HUES6 (cell line): ENCODE measurements at regions not wholly inside any gene's neighbourhood (a gene's known extent, or its start where the extent isn't known, plus 50 kb on each side); places are given as distances from the start of the nearest gene placed in this dataset.

Source experiments
- H3K27ac ChIP-seq: 2 replicates; pipeline ENCODE4 v1.7.0; 2013; ENCODE audit warnings: low read depth, mild to moderate bottlenecking, low read length, inconsistent platforms
- H3K27me3 ChIP-seq: 2 replicates; pipeline ENCODE4 v1.6.1; 2013; ENCODE audit warnings: low read length; ENCODE audit not compliant: control insufficient read depth, insufficient read depth
- H3K36me3 ChIP-seq: 2 replicates; pipeline ENCODE4 v1.6.1; 2013; ENCODE audit warnings: low read length; ENCODE audit not compliant: control insufficient read depth, insufficient read depth
- H3K4me1 ChIP-seq: 2 replicates; pipeline ENCODE4 v1.6.1; 2013; ENCODE audit warnings: low read length; ENCODE audit not compliant: control insufficient read depth, insufficient read depth
- H3K4me3 ChIP-seq: 2 replicates; pipeline ENCODE4 v1.5.1; 2013; ENCODE audit warnings: low read depth, low read length
- H3K9ac ChIP-seq: one replicate; pipeline ENCODE4 v1.6.1; 2013; ENCODE audit warnings: mild to moderate bottlenecking, low read length
- H3K9me3 ChIP-seq: 2 replicates; pipeline ENCODE4 v1.6.1; 2013; ENCODE audit warnings: low read depth, low read length; ENCODE audit not compliant: control insufficient read depth, insufficient read depth

DNA sequence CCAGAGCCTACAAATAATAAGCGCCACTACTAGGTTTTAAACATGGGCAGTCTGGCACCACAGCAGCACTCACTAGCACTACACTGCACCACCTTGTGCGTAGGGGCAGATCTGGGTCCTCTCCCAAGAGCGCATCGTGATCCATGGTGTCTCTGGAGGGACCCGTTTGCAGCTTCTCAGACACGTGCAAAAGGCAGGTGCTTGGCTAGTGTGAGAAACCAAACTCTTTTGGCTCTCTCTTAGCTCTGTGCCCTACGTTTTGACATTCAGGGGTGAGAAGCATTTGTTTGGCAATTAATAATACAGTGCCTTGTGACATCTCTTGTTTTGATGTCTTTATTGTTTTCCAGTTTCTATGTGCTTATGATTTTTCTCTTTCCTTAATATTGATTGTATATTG, 75.4 kb upstream of the EGFLAM start:
- H3K27me3 ChIP-seq = no peaks in the 10 kb centered on the region

DNA sequence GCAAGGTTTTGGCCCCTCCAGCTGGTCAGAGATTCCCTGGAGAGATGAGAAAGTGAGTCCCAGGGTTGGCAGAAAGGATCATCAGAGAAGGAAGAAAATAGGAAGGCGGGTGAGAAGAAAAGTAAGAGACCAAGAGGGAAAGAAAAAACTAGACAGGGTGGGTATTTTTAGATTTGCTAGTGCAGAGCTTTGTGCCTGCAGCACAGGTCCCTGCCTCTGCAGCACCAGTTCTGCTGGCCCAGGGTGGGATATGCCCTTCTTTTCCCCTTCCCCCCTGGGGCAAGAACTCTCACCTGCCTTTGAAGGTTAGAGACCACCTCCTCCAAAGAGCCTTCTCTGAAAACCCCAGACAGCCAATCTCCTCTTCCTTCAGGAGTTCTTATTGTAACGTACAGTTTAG, 90.3 kb upstream of the EGFLAM start:
- no peak overlapping the region for H3K4me3 ChIP-seq

More for the DNA sequence above, 75.4 kb upstream of the EGFLAM start:
- Histone ChIP-seq H3K4me3 (no peak overlapping the region), H3K36me3 (no peaks in the 10 kb centered on the region), H3K9me3 (no peaks in the 10 kb centered on the region; the same call in 1 of the 2 replicates), H3K27ac (no peak overlapping the region), H3K4me1 (peaks cover 8% of the 10 kb centered on the region; the same call in 1 of the 2 replicates), H3K9ac (no peak overlapping the region)

GRCh38 chr5:38167562-38167996, 90.8 kb upstream of the EGFLAM start:
- Histone ChIP-seq H3K27me3 (peaks cover 7% of the 10 kb centered on the region; the same call in 1 of the 2 replicates), H3K4me3 (no peak overlapping the region), H3K4me1 (peaks cover 13% of the 10 kb centered on the region), H3K27ac (no peak overlapping the region), H3K9me3 (no peaks in the 10 kb centered on the region; the same call in 1 of the 2 replicates), H3K9ac (no peak overlapping the region), H3K36me3 (no peaks in the 10 kb centered on the region)

More for the DNA sequence above, 90.3 kb upstream of the EGFLAM start:
- H3K27ac ChIP-seq = no peak overlapping the region
- no peak overlapping the region for H3K9ac ChIP-seq
- peaks cover 13% of the 10 kb centered on the region for H3K4me1 ChIP-seq
- H3K36me3 ChIP-seq = no peaks in the 10 kb centered on the region
- peaks cover 7% of the 10 kb centered on the region; the same call in 1 of the 2 replicates for H3K27me3 ChIP-seq
- no peaks in the 10 kb centered on the region; the same call in 1 of the 2 replicates for H3K9me3 ChIP-seq

DNA sequence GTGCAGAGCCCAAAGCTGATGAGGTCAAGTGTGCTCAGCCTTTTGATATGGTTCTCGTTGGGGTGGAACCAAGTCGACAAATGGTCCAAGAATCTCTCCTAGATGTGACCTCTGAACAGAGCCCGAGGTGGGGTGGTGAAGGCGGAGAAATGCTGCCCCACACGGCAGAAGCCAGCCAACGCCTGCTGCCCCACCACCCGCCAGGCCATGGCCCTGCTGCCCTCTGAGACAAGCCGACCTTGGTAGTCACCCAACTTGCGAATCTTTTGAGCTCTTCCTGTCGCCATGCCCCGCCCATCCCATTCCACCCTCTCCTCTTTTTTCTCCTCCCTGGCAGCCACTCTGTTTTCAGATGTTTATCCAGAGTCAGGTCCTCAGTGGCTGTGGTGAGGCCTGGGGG, 91.5 kb upstream of the EGFLAM start:
- no peaks in the 10 kb centered on the region for H3K36me3 ChIP-seq
- no peak overlapping the region for H3K27ac ChIP-seq
- peaks cover 13% of the 10 kb centered on the region for H3K4me1 ChIP-seq
- H3K27me3 ChIP-seq = peaks cover 7% of the 10 kb centered on the region; the same call in 1 of the 2 replicates
- H3K9ac ChIP-seq = no peak overlapping the region
- no peaks in the 10 kb centered on the region; the same call in 1 of the 2 replicates for H3K9me3 ChIP-seq
- no peak overlapping the region for H3K4me3 ChIP-seq

DNA sequence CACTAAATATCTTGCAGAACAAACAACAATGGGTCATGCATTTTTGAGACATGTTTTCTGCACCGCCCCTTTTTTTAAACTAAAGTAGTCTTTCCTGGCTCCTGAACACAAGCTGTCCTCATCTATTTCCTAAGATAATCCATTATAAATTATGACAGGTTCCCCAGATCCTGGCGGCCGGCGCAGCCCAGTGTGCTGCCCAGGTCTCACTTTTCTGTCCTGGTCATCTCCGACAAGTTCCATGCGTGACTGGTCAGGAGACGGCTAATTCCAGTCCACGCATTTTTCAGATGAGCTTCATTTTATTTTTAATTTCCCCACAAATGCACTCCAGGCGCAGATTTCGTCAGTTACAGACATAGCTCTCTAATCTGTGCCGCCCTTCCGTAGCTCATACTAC, 92.9 kb upstream of the EGFLAM start:
- Histone ChIP-seq H3K9ac (no peak overlapping the region), H3K4me3 (no peak overlapping the region), H3K27me3 (peaks cover 7% of the 10 kb centered on the region; the same call in 1 of the 2 replicates), H3K36me3 (no peaks in the 10 kb centered on the region), H3K27ac (no peak overlapping the region), H3K4me1 (peaks cover 13% of the 10 kb centered on the region), H3K9me3 (no peaks in the 10 kb centered on the region; the same call in 1 of the 2 replicates)

GRCh38 chr5:38164776-38165399, 93.5 kb upstream of the EGFLAM start:
- H3K36me3 ChIP-seq = no peaks in the 10 kb centered on the region
- H3K27ac ChIP-seq = no peak overlapping the region
- no peaks in the 10 kb centered on the region; the same call in 1 of the 2 replicates for H3K9me3 ChIP-seq
- peaks cover 7% of the 10 kb centered on the region; the same call in 1 of the 2 replicates for H3K27me3 ChIP-seq
- H3K4me1 ChIP-seq = peaks cover 13% of the 10 kb centered on the region
- H3K9ac ChIP-seq = no peak overlapping the region
- no peak overlapping the region for H3K4me3 ChIP-seq

DNA sequence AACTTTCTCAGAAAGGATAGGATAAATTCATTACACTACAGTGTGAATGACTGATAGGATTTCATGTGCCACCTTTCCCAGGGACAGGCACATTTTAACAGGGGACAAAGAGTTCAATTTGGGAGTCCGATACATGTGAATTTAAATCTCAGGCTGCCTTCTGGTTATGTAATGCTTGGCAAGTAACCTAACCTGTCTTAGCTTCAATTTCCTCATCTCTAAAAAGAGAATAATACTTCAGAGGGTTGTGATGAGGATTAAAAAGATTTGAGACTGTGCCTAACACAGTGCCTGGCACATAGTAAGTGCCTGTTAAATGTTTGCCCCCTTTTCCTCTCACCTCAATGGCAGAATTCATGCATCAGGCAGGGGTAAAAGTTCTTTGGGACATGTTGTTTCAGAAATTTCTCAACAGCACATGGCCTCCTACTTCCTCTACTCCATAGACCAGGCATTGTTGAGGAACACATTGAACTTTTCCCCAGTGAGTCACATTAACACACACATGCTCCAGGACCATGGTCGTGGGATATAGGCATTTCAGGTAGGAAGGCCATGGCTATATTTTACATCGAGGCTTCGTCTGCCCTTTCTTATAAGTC, 94.6 kb upstream of the EGFLAM start:
- Histone ChIP-seq H3K9ac (no peak overlapping the region), H3K4me1 (peaks cover 13% of the 10 kb centered on the region), H3K9me3 (no peaks in the 10 kb centered on the region), H3K27ac (no peak overlapping the region), H3K4me3 (no peak overlapping the region), H3K36me3 (no peaks in the 10 kb centered on the region), H3K27me3 (peaks cover 7% of the 10 kb centered on the region; the same call in 1 of the 2 replicates)

DNA sequence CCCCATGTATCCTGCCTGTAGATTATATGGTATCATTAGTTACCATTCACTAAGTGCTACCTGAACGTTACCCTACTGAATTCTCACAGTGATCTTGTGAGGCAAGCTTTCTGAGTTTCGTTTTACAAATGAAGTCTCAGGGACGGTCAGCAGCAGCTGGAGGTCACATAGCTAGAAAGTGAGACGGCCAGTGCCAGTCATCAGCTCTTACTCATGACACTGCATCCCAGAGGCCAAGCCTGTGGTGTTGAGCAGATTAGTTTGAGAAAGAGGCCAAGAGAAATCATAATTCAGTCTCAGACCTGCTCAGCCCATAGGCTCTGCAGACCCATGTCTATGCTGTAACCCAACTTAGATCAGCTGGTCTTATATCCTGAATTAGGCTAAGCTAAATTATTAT, 95.7 kb upstream of the EGFLAM start:
- H3K4me3 ChIP-seq = no peak overlapping the region
- H3K4me1 ChIP-seq = peaks cover 8% of the 10 kb centered on the region
- no peaks in the 10 kb centered on the region for H3K9me3 ChIP-seq
- no peak overlapping the region for H3K9ac ChIP-seq
- no peaks in the 10 kb centered on the region for H3K36me3 ChIP-seq
- no peak overlapping the region for H3K27ac ChIP-seq
- H3K27me3 ChIP-seq = no peaks in the 10 kb centered on the region

GRCh38 chr5:38157024-38157423, 101.3 kb upstream of the EGFLAM start:
- Histone ChIP-seq H3K4me3 (no peak overlapping the region), H3K9me3 (no peaks in the 10 kb centered on the region), H3K27me3 (no peaks in the 10 kb centered on the region), H3K36me3 (no peaks in the 10 kb centered on the region), H3K9ac (no peak overlapping the region), H3K4me1 (no peaks in the 10 kb centered on the region), H3K27ac (no peak overlapping the region)

DNA sequence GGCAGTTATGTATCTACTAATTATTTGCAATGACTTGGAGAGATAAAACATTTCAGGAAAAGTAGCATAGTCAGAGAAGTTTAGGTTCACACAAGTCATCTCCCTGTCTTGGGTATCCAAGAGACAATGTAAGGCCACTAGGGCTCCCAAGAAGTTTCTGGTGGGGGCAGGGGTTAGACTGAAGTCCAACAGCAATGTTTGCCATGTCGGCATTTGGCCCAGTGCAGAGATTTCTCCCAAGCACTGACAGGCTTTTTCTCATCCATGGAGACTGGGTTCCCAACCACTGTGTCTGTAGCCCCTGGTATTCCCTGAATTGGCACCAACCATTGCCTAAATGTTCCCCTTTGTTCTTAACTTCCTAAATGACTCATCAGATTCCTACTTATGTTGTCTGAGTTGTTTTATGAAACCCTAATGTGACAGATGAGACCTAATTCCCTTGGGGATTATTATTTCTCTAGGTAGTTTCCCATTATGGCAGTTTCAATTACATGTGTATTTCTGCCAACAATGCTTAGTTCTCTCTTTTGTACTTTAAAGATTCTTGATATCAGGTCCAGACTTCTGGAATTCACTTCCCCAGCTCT, 103.6 kb upstream of the EGFLAM start:
- no peaks in the 10 kb centered on the region for H3K36me3 ChIP-seq
- no peaks in the 10 kb centered on the region for H3K9me3 ChIP-seq
- H3K27me3 ChIP-seq = no peaks in the 10 kb centered on the region
- H3K4me3 ChIP-seq = no peak overlapping the region
- no peak overlapping the region for H3K9ac ChIP-seq
- H3K4me1 ChIP-seq = no peaks in the 10 kb centered on the region
- no peak overlapping the region for H3K27ac ChIP-seq

DNA sequence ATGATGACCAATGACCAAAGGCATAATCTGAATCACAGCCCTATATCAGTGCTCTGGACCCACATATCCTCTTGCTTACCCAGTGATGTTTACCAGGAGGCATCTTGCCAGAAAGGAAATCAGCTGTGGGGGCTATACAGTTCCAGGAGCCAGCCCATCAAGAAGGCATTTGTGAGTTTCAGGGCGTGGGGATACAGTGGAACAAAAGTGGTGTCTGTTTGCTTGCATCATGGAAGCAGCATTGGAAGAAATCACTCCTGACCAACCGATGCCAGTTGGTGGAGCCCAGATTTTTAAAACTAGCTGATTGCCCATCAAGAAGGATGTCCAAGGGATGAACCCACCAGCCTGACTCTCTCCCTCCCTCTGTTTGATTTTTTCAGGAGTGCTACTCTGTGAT, 106.5 kb upstream of the EGFLAM start:
- H3K27ac ChIP-seq = no peak overlapping the region
- no peaks in the 10 kb centered on the region for H3K4me1 ChIP-seq
- H3K4me3 ChIP-seq = no peak overlapping the region

More for the DNA sequence above, 106.5 kb upstream of the EGFLAM start:
- Histone ChIP-seq H3K27me3 (no peaks in the 10 kb centered on the region), H3K9me3 (no peaks in the 10 kb centered on the region), H3K36me3 (no peaks in the 10 kb centered on the region), H3K9ac (no peak overlapping the region)
